ENCODE measurements at regions not wholly inside any gene's neighbourhood (a gene's known extent, or its start where the extent isn't known, plus 50 kb on each side); places are given as distances from the start of the nearest gene placed in this dataset.

DNA sequence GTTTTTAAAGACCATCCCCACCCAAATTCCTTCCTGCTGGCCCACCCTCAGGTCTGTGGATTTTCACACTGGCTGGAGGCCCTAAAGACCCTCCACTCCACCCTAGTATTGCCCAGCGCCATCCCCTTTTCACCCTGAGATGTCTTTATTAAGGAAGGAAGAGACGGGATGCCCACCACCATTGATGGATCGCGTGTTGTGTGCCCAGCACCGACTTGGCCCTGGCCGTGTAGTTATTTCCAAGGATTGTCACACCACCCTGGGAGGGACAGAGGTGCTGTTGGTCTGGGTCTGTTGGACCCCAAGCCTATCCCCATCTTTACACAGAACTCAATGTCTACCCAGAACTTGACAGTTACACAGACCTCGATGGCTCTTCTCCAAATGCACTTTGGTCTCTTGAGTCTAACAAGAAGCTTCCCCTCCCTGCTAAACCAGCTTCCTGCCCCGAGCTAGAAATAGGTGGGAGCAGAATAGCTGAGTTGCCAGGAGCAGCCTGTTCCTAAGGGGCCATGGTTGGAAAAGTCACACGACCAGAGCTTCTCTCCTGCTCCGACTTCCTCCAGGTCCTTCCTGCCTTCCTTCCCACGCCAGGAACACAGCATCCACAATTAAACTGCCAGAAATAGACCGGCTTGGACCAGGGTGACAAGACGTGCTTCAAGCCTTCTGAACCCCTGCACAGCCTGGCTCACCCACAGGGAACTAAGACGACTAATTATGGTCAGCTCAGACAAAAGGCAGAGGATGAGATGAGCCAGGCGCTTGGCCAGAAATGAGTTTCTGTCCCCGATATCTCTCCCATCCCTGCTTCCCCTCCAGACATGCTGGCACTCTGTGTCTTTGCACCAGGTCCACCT lies 139.5 kb upstream of the CHST15 start:
- intact Hi-C loops (cut with micrococcal nuclease; ENCODE audit: unreplicated experiment), result no loop called here
- Mint-ChIP-seq H3K4me3 (ENCODE audit: unreplicated experiment) (no peak overlapping the region), H3K27me3 (ENCODE audit: insufficient read depth, unreplicated experiment) (peaks cover 12% of the 10 kb centered on the region), H3K4me1 (ENCODE audit: low read depth, unreplicated experiment) (no peaks in the 10 kb centered on the region), H3K36me3 (ENCODE audit: insufficient read depth, unreplicated experiment) (peaks cover 6% of the 10 kb centered on the region), H3K9me3 (ENCODE audit: unreplicated experiment) (peaks cover 14% of the 10 kb centered on the region), H3K27ac (ENCODE audit: unreplicated experiment) (no peak overlapping the region)
- DNase-seq, result peak in 1 of 2 experiments; percentile 21
- TF ChIP-seq, protein P1, sequence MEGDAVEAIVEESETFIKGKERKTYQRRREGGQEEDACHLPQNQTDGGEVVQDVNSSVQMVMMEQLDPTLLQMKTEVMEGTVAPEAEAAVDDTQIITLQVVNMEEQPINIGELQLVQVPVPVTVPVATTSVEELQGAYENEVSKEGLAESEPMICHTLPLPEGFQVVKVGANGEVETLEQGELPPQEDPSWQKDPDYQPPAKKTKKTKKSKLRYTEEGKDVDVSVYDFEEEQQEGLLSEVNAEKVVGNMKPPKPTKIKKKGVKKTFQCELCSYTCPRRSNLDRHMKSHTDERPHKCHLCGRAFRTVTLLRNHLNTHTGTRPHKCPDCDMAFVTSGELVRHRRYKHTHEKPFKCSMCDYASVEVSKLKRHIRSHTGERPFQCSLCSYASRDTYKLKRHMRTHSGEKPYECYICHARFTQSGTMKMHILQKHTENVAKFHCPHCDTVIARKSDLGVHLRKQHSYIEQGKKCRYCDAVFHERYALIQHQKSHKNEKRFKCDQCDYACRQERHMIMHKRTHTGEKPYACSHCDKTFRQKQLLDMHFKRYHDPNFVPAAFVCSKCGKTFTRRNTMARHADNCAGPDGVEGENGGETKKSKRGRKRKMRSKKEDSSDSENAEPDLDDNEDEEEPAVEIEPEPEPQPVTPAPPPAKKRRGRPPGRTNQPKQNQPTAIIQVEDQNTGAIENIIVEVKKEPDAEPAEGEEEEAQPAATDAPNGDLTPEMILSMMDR (IDR thresholded peaks at IDR 0.05; ENCODE audit: insufficient read depth in 1 of 2, low read depth in 1 of 2, low read length in 1 of 2, severe bottlenecking in 1 of 2, unreplicated experiment in 1 of 2), result no peak
- no peak overlapping the region for H3K4me3 ChIP-seq (ENCODE audit: low read depth, low read length)
- H3K27me3 ChIP-seq (replicated peaks; ENCODE audit: control insufficient read depth, insufficient read depth, low read length), result no peaks in the 10 kb centered on the region
- no peaks in the 10 kb centered on the region for H3K36me3 ChIP-seq (ENCODE audit: control insufficient read depth, insufficient read depth, low read length)
- no TSS peak for BruUV-seq (replicated peaks)
- no peaks in the 10 kb centered on the region; the same call in 1 of the 2 replicates for H3K9me3 ChIP-seq
- ChIA-PET POLR2A (no interaction called here), CTCF (no interaction called here)
- H3K4me1 ChIP-seq, result no peaks in the 10 kb centered on the region

DNA sequence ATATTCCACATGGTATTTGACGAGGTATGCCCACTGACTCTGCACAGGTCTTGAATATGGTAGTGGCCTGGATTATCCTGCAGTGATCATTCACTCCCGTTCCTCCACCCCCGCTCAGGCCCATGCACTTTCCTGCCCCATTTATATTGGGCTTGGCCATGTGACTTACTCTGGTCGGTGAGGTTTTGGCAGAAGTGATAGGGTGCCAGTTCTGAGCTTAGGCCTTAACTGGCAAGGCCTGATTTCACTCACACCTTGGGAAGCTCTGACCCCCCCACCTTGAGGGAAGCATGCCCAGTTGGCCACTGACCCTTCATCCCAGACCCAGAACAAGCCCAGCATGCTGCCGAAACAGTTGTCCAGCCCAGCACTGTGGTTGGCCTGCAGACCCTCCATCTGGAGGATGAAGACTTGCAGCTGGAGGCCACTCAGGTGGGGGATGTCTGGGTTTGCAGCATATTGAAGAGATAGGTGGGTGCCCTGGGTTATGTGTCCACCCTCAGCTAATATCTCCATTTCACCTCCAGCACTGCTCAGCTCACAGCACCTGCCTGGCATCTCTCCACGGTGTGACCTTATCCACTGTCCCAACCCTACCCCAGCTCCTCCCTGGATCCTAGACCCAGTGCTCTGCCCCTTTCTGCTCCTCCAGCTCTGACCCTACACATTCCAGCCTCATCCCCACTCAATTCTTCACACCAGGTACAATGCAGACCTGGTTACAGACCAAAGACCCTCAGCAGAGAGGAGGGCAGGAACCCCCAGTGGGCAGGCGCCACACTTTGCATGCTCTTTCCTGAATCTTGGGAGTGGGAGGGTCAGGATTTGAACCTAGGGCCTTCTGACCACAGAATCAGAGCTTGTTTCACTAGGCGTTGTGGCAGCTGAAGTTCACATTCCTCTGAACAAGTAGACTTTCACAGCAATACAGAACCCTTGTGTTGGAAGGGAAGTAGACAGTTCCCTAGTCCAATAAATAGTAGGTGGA lies 138.1 kb upstream of the CHST15 start:
- Histone ChIP-seq H3K4me3 (ENCODE audit: low read depth, low read length) (no peak overlapping the region), H3K9me3 (no peaks in the 10 kb centered on the region; the same call in 1 of the 2 replicates), H3K4me1 (no peaks in the 10 kb centered on the region), H3K36me3 (ENCODE audit: control insufficient read depth, insufficient read depth, low read length) (no peaks in the 10 kb centered on the region), H3K27me3 (replicated peaks; ENCODE audit: control insufficient read depth, insufficient read depth, low read length) (no peaks in the 10 kb centered on the region)
- Mint-ChIP-seq H3K4me1 (ENCODE audit: low read depth, unreplicated experiment) (no peaks in the 10 kb centered on the region), H3K9me3 (ENCODE audit: unreplicated experiment) (peaks cover 29% of the 10 kb centered on the region), H3K27me3 (ENCODE audit: insufficient read depth, unreplicated experiment) (peaks cover 8% of the 10 kb centered on the region), H3K27ac (ENCODE audit: unreplicated experiment) (no peak overlapping the region), H3K36me3 (ENCODE audit: insufficient read depth, unreplicated experiment) (peaks cover 9% of the 10 kb centered on the region), H3K4me3 (ENCODE audit: unreplicated experiment) (no peak overlapping the region)
- intact Hi-C loops (cut with micrococcal nuclease; ENCODE audit: unreplicated experiment), result no loop called here
- ChIA-PET CTCF (no interaction called here), POLR2A (no interaction called here)
- BruUV-seq (replicated peaks), result no TSS peak
- DNase-seq, result peak in 1 of 2 experiments; percentile 22
- TF ChIP-seq, protein P1 (IDR thresholded peaks at IDR 0.05; ENCODE audit: insufficient read depth in 1 of 2, low read depth in 1 of 2, low read length in 1 of 2, severe bottlenecking in 1 of 2, unreplicated experiment in 1 of 2), result no peak

DNA sequence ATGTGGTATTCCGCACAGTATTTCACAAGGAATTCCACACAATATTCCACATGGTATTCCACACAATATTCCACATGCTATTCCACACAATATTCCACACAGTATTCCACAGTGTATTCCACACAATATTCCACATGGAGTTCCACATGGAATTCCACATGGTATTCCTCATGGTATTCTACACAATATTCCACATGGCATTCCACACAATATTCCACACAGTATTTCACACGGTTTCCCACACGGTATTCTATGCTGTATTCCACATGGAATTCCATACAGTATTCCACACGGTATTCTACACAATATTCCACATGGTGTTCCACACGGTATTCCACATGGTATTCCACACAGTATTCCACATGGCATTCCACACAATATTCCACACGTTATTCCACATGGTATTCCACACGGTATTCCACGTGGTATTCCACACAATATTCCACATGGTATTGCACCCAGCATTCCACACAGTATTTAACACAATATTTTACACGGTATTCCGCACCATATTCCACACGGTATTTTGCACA lies 137.3 kb upstream of the CHST15 start:
- H3K4me3 Mint-ChIP-seq (ENCODE audit: unreplicated experiment), result no peak overlapping the region
- H3K27ac Mint-ChIP-seq (ENCODE audit: unreplicated experiment), result no peak overlapping the region
- no peak overlapping the region for H3K4me3 ChIP-seq (ENCODE audit: low read depth, low read length)
- no TSS peak for BruUV-seq (replicated peaks)
- ChIA-PET CTCF (no interaction called here), POLR2A (no interaction called here)
- H3K4me1 Mint-ChIP-seq (ENCODE audit: low read depth, unreplicated experiment), result no peaks in the 10 kb centered on the region
- H3K27me3 ChIP-seq (replicated peaks; ENCODE audit: control insufficient read depth, insufficient read depth, low read length), result no peaks in the 10 kb centered on the region
- H3K36me3 Mint-ChIP-seq (ENCODE audit: insufficient read depth, unreplicated experiment), result peaks cover 9% of the 10 kb centered on the region
- H3K36me3 ChIP-seq (ENCODE audit: control insufficient read depth, insufficient read depth, low read length), result no peaks in the 10 kb centered on the region
- no peaks in the 10 kb centered on the region for H3K4me1 ChIP-seq
- intact Hi-C loops (cut with micrococcal nuclease; ENCODE audit: unreplicated experiment), result no loop called here
- peaks cover 8% of the 10 kb centered on the region for H3K27me3 Mint-ChIP-seq (ENCODE audit: insufficient read depth, unreplicated experiment)
- H3K9me3 Mint-ChIP-seq (ENCODE audit: unreplicated experiment), result peaks cover 32% of the 10 kb centered on the region
- no peaks in the 10 kb centered on the region; the same call in 1 of the 2 replicates for H3K9me3 ChIP-seq
- TF ChIP-seq, protein P1 (IDR thresholded peaks at IDR 0.05; ENCODE audit: insufficient read depth in 1 of 2, low read depth in 1 of 2, low read length in 1 of 2, severe bottlenecking in 1 of 2, unreplicated experiment in 1 of 2), result no peak
- DNase-seq, result no peak
